MCF 10A (cell line): ENCODE measurements at regions not wholly inside any gene's neighbourhood (a gene's known extent, or its start where the extent isn't known, plus 50 kb on each side); places are given as distances from the start of the nearest gene placed in this dataset.

Source experiments
- BruUV-seq: library from RNA; stranded (reverse); fragments of 400-500 nt; replicated peaks from 2 replicates; lab custom pipeline; 2021; lab: Mats Ljungman, UMichigan
- CTCF ChIA-PET: fragments of 300-600 bp; sonication (Branson Sonifier 250); formaldehyde crosslinking; extraction: SDS; loops from one replicate; lab custom pipeline; 2021; ENCODE audit warnings: antibody characterized with exemption, inconsistent platforms; lab: Yijun Ruan, JAX
- POLR2A ChIA-PET: fragments of 300-600, 350-650 bp; sonication (Branson Sonifier 250); formaldehyde crosslinking; extraction: SDS; loops from one replicate; lab custom pipeline; 2020; ENCODE audit warnings: antibody characterized with exemption, inconsistent platforms; lab: Yijun Ruan, JAX
- DNase-seq: peaks from one replicate; pipeline ENCODE4 v3.0.0-alpha.2; 2018; ENCODE audit not compliant: unreplicated experiment
- H3K27ac Mint-ChIP-seq: one replicate; pipeline ENCODE4 v1.8.0; 2022; ENCODE audit warnings: mild to moderate bottlenecking, low read depth, mixed read lengths; ENCODE audit not compliant: unreplicated experiment
- H3K27me3 Mint-ChIP-seq: one replicate; pipeline ENCODE4 v1.8.0; 2022; ENCODE audit warnings: mixed read lengths; ENCODE audit not compliant: insufficient read depth, unreplicated experiment
- H3K36me3 Mint-ChIP-seq: one replicate; pipeline ENCODE4 v1.8.0; 2022; ENCODE audit warnings: mild to moderate bottlenecking, moderate library complexity, mixed read lengths; ENCODE audit not compliant: insufficient read depth, unreplicated experiment
- H3K4me1 Mint-ChIP-seq: one replicate; pipeline ENCODE4 v1.8.0; 2022; ENCODE audit warnings: mixed read lengths; ENCODE audit not compliant: insufficient read depth, unreplicated experiment
- H3K4me3 Mint-ChIP-seq: one replicate; pipeline ENCODE4 v1.8.0; 2022; ENCODE audit warnings: mild to moderate bottlenecking, moderate library complexity, mixed read lengths; ENCODE audit not compliant: unreplicated experiment
- H3K9me3 Mint-ChIP-seq: one replicate; pipeline ENCODE4 v1.8.0; 2022; ENCODE audit warnings: mixed read lengths; ENCODE audit not compliant: unreplicated experiment
- CTCF ChIP-seq: fragments of 200-600 bp; IDR thresholded peaks from one replicate; pipeline ENCODE4 v1.8.0; 2022; ENCODE audit warnings: antibody characterized with exemption, mild to moderate bottlenecking; ENCODE audit not compliant: unreplicated experiment
- intact Hi-C: fragments of 100-400 bp; cut with micrococcal nuclease; formaldehyde crosslinking; loops from 2 replicates; pipeline ENCODE4 v1.14.1; 2022

GRCh38 chr11:121366038-121366437 is 73.5 kb downstream of the SC5D start:
- BruUV-seq = no TSS peak
- no peaks in the 10 kb centered on the region for H3K36me3 Mint-ChIP-seq
- H3K27ac Mint-ChIP-seq = no peak overlapping the region
- H3K9me3 Mint-ChIP-seq = no peaks in the 10 kb centered on the region
- no peaks in the 10 kb centered on the region for H3K4me1 Mint-ChIP-seq
- DNase-seq = no peak
- peaks cover 49% of the 10 kb centered on the region for H3K27me3 Mint-ChIP-seq
- intact Hi-C loops = no loop called here
- ChIA-PET POLR2A (no interaction called here), CTCF (interaction anchor here (0.8 kb wide), 2 partner anchors 14 to 211 kb away, joined by 3 read pairs; no protein-coding TSS in a partner anchor)
- H3K4me3 Mint-ChIP-seq = no peak overlapping the region
- TF ChIP-seq CTCF = no peak

DNA sequence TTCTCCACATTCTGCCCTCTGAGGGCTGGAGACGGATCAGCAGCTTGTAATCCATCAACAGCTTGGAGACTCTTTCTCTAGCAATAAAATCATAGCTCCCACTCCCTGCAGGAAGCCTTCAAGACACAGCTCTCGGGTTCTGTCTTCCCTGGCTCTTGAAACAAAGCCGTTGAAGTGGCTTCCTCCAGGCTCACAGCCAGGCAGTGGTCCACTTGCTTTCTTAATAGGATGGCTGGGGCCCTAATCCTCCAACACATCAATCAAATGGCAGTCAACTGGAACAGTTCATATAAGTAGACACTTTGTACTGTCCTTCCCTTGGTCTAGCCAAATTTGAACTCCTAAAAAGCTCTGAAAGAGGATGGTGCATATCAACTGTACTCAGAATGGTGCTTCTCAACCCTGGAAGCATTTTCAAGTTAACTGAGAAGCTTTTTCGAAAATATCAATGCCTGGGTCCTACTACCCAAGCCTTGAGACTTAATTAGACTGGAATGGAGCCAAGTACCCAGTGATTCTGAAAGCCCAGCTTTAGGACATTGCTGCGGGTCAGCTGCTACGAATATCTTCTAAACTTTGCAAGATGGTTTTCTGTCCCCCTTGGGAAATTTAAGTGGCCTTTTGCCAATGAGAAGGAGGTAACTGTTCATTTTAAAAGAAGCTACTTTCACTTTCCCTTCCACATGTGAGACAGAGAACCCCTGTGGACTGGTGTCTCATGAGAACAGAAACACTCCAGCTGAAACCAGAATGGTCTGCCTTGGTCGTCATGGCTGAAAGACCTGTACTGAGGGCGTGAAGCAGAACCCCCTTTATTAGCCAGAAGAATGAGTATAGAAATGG is 74.7 kb downstream of the SC5D start:
- ChIA-PET CTCF (interaction anchor here (0.6 kb wide), 2 partner anchors 8 to 23 kb away, joined by 3 read pairs; no protein-coding TSS in a partner anchor), POLR2A (interaction anchor here (0.8 to 1.2 kb wide), 3 partner anchors 9 to 161 kb away, joined by 3 to 7 read pairs (median 3); no protein-coding TSS in a partner anchor)
- Mint-ChIP-seq H3K9me3 (no peaks in the 10 kb centered on the region), H3K4me1 (no peaks in the 10 kb centered on the region), H3K4me3 (no peak overlapping the region), H3K27ac (no peak overlapping the region), H3K36me3 (no peaks in the 10 kb centered on the region), H3K27me3 (peaks cover 49% of the 10 kb centered on the region)
- no TSS peak for BruUV-seq
- TF ChIP-seq CTCF = no peak
- peak; percentile 16 for DNase-seq
- intact Hi-C loops = no loop called here

GRCh38 chr11:121367844-121368225 is 75.3 kb downstream of the SC5D start:
- no peaks in the 10 kb centered on the region for H3K36me3 Mint-ChIP-seq
- peaks cover 49% of the 10 kb centered on the region for H3K27me3 Mint-ChIP-seq
- no peak overlapping the region for H3K4me3 Mint-ChIP-seq
- H3K27ac Mint-ChIP-seq = no peak overlapping the region
- no TSS peak for BruUV-seq
- H3K4me1 Mint-ChIP-seq = no peaks in the 10 kb centered on the region
- ChIA-PET POLR2A (interaction anchor here (0.6 to 1.2 kb wide), 5 partner anchors 9 to 903 kb away, joined by 3 to 7 read pairs (median 3); no protein-coding TSS in a partner anchor), CTCF (interaction anchor here (0.6 to 0.7 kb wide), 3 partner anchors 9 to 34 kb away, joined by 3 to 4 read pairs (median 3); no protein-coding TSS in a partner anchor)
- no peak for DNase-seq
- no peak for TF ChIP-seq CTCF
- H3K9me3 Mint-ChIP-seq = no peaks in the 10 kb centered on the region
- intact Hi-C loops = no loop called here

DNA sequence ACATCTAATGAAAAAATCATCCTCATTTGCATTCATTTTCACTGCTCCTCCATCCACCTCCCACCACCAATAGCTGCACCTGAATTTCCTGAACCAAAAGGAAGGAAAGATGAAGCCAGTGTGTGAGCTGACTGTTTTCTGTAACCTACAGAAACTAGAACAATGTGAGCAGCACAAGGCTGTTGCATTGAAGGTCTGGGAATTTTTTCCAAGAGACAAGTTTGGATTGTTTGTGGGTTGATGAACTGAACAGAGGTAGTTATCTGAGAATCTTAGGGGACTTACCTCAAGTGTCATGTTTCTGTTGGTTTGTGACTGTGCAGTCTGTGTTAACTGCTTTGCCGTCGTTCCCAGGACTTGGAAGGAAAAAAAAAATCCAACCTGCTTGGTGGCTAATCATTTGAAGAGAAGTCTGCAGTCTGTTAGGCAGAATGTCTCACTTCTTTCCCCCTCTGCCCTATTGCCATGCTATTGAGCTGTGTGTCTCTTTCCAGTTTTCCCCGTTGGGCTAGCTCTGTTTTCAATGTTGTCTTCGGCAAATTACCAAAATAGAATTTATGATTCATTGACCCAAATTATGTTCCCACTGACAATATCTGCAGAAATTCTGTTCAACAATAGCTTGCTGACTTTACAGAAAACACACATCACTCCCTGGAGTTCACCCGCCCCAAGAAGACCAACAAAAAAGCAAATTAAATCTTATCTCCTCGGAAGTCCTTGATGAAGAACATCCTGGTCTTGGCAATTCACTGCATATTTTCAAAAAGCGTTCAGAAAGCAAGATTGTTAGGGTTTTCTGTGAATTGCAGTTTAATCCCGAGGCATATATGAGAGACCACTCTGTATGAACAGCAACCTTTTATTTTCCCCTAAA is 76.0 kb downstream of the SC5D start:
- Mint-ChIP-seq H3K27me3 (peaks cover 49% of the 10 kb centered on the region), H3K4me1 (no peaks in the 10 kb centered on the region), H3K36me3 (no peaks in the 10 kb centered on the region), H3K27ac (no peak overlapping the region), H3K9me3 (no peaks in the 10 kb centered on the region), H3K4me3 (no peak overlapping the region)
- no TSS peak for BruUV-seq
- DNase-seq = no peak
- TF ChIP-seq CTCF = no peak
- intact Hi-C loops = no loop called here
- CTCF ChIA-PET = interaction anchor here (0.5 to 0.7 kb wide), 2 partner anchors 35 to 278 kb away, joined by 3 to 4 read pairs; no protein-coding TSS in a partner anchor
- POLR2A ChIA-PET = interaction anchor here (0.6 to 0.8 kb wide), 4 partner anchors 45 to 902 kb away, joined by 3 read pairs; no protein-coding TSS in a partner anchor
